NT2/D1 (cell line): ENCODE measurements at regions not wholly inside any gene's neighbourhood (a gene's known extent, or its start where the extent isn't known, plus 50 kb on each side); places are given as distances from the start of the nearest gene placed in this dataset.
"Not testable (repeated sequence)": the region's sequence is repeated elsewhere in the genome, so short reads cannot be mapped to it uniquely, and the experiment has no call there.

Experiments
- DNase-seq: peaks from one replicate; pipeline ENCODE4 v3.0.0-alpha.2; 2011; ENCODE audit warnings: low read depth, low spot score
- H3K27me3 ChIP-seq: 2 replicates; pipeline ENCODE4 v1.6.0; 2011; ENCODE audit warnings: mild to moderate bottlenecking; ENCODE audit not compliant: insufficient read length, insufficient read depth
- H3K36me3 ChIP-seq: 2 replicates; pipeline ENCODE4 v1.6.1; 2011; ENCODE audit warnings: mild to moderate bottlenecking, low read length, mixed read lengths; ENCODE audit not compliant: insufficient read depth, insufficient read length
- H3K4me1 ChIP-seq: 2 replicates; pipeline ENCODE4 v1.5.1; 2011; ENCODE audit not compliant: insufficient read depth, insufficient read length
- H3K4me3 ChIP-seq: 2 replicates; pipeline ENCODE4 v1.5.1; 2011; ENCODE audit warnings: low read depth; ENCODE audit not compliant: insufficient read length
- H3K9ac ChIP-seq: 2 replicates; pipeline ENCODE4 v1.6.0; 2011; ENCODE audit warnings: low read depth; ENCODE audit not compliant: insufficient read length
- H3K9me3 ChIP-seq: 2 replicates; pipeline ENCODE4 v1.5.1; 2011; ENCODE audit warnings: mild to moderate bottlenecking, low read length; ENCODE audit not compliant: insufficient read depth
- SUZ12 ChIP-seq: IDR thresholded peaks from 2 replicates; pipeline ENCODE4 v1.6.1; 2011; ENCODE audit not compliant: insufficient read length, insufficient read depth; ENCODE audit errors: extremely low read depth
- YY1 ChIP-seq: IDR thresholded peaks from 2 replicates; pipeline ENCODE4 v1.6.1; 2011; ENCODE audit not compliant: insufficient read length, insufficient read depth
- ZNF274 ChIP-seq: IDR thresholded peaks from 2 replicates; pipeline ENCODE4 v1.6.1; 2011; ENCODE audit warnings: mild to moderate bottlenecking, low read depth, low read length

- DNase-seq, result no peak
- no peaks in the 10 kb centered on the region for H3K36me3 ChIP-seq
- TF ChIP-seq ZNF274 (no peak), SUZ12 (no peak), YY1 (no peak)
- peaks cover 5% of the 10 kb centered on the region for H3K9me3 ChIP-seq
- no peak overlapping the region for H3K4me3 ChIP-seq
- no peak overlapping the region for H3K9ac ChIP-seq
- H3K4me1 ChIP-seq, result no peaks in the 10 kb centered on the region
- H3K27me3 ChIP-seq, result peaks cover 3% of the 10 kb centered on the region
These were observed 1932.2 kb upstream of the DEFB115 start for GRCh38 chr20:29325304-29325640.

- H3K4me1 ChIP-seq, H3K27me3 ChIP-seq, H3K9me3 ChIP-seq, H3K36me3 ChIP-seq, DNase-seq, H3K9ac ChIP-seq, H3K4me3 ChIP-seq: not testable (repeated sequence)
These were observed 1931.7 kb upstream of the DEFB115 start for GRCh38 chr20:29325781-29326180.

- H3K9ac ChIP-seq, result no peak overlapping the region
- H3K4me3 ChIP-seq, result no peak overlapping the region
- H3K4me1 ChIP-seq, result no peaks in the 10 kb centered on the region
- TF ChIP-seq SUZ12 (no peak), ZNF274 (no peak), YY1 (no peak)
- no peak for DNase-seq
- peaks cover 3% of the 10 kb centered on the region for H3K27me3 ChIP-seq
- H3K36me3 ChIP-seq, result no peaks in the 10 kb centered on the region
- H3K9me3 ChIP-seq, result peaks cover 16% of the 10 kb centered on the region
These were observed 1930.9 kb upstream of the DEFB115 start for GRCh38 chr20:29326376-29327070.

- H3K4me3 ChIP-seq, H3K36me3 ChIP-seq, H3K4me1 ChIP-seq, DNase-seq, H3K9ac ChIP-seq, H3K27me3 ChIP-seq: not testable (repeated sequence)
- peaks cover 19% of the 10 kb centered on the region for H3K9me3 ChIP-seq
These were observed 1929.7 kb upstream of the DEFB115 start for GRCh38 chr20:29327600-29328420.

GRCh38 chr20:29330429-29331115 is 1926.9 kb upstream of the DEFB115 start:
- not testable (repeated sequence) for DNase-seq, H3K4me3 ChIP-seq, H3K27me3 ChIP-seq, H3K4me1 ChIP-seq, H3K36me3 ChIP-seq, H3K9ac ChIP-seq
- H3K9me3 ChIP-seq, result peaks cover 19% of the 10 kb centered on the region

- Histone ChIP-seq H3K36me3 (no peaks in the 10 kb centered on the region), H3K4me1 (no peaks in the 10 kb centered on the region), H3K9ac (no peak overlapping the region), H3K27me3 (no peaks in the 10 kb centered on the region), H3K9me3 (no peaks in the 10 kb centered on the region), H3K4me3 (no peak overlapping the region)
- no peak for TF ChIP-seq ZNF274
- no peak for TF ChIP-seq SUZ12
- no peak for TF ChIP-seq YY1
- no peak for DNase-seq
These were observed 1907.6 kb upstream of the DEFB115 start for GRCh38 chr20:29349836-29350235.

GRCh38 chr20:29375937-29376336 is 1881.5 kb upstream of the DEFB115 start:
- DNase-seq, H3K9ac ChIP-seq, H3K36me3 ChIP-seq, H3K27me3 ChIP-seq, H3K9me3 ChIP-seq, H3K4me3 ChIP-seq, H3K4me1 ChIP-seq: not testable (repeated sequence)

GRCh38 chr20:29392853-29393252 is 1864.6 kb upstream of the DEFB115 start:
- H3K4me3 ChIP-seq, H3K9me3 ChIP-seq, H3K9ac ChIP-seq, H3K27me3 ChIP-seq, DNase-seq, H3K36me3 ChIP-seq, H3K4me1 ChIP-seq: not testable (repeated sequence)
